ENCODE measurements at regions not wholly inside any gene's neighbourhood (a gene's known extent, or its start where the extent isn't known, plus 50 kb on each side); places are given as distances from the start of the nearest gene placed in this dataset.

DNA sequence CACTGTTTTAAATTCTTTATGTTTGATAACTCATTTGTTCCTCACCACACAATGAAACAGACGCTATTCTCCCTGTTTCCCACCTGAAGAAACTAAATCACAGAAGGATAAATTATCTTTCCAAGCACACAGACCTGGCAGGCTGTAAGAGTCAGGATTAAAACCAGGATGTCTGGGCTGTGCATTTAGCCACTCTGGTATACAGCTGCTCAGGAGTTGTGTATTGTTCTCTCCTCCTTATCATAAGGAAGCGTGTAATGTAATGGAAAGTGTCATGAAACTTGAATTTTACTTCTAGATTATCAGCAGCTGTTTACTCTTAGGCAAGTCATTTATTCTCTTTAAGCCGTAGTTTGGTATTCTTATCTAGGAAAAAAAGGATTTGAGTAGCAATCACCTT, 154.8 kb upstream of the LRIG3 start:
- Histone ChIP-seq H2AFZ (ENCODE audit: low read depth, low read length, poor library complexity, severe bottlenecking) (no peak overlapping the region), H3K27ac (ENCODE audit: low read depth, low read length) (no peak overlapping the region), H3K27me3 (ENCODE audit: insufficient read depth, low read length) (no peaks in the 10 kb centered on the region), H3K9me2 (ENCODE audit: insufficient read depth) (no peaks in the 10 kb centered on the region), H3K4me3 (replicated peaks in 1 of 2; ENCODE audit: low read depth in 1 of 2, low read length in 2 of 2) (no peak overlapping the region), H3K9ac (ENCODE audit: low read length) (no peak overlapping the region), H3K36me3 (ENCODE audit: control insufficient read depth in 1 of 2, insufficient read depth in 2 of 2, low read length in 2 of 2) (no peaks in the 10 kb centered on the region), H3K9me3 (ENCODE audit: control insufficient read depth in 1 of 2, insufficient read depth in 1 of 2, low read depth in 1 of 2, low read length in 2 of 2) (no peaks in the 10 kb centered on the region), H3K79me2 (ENCODE audit: insufficient read depth, low read length) (no peaks in the 10 kb centered on the region), H3K4me2 (ENCODE audit: low read length) (no peak overlapping the region), H4K20me1 (ENCODE audit: insufficient read depth) (no peaks in the 10 kb centered on the region), H3K4me1 (ENCODE audit: control insufficient read depth in 1 of 2, insufficient read depth in 2 of 2, low read length in 2 of 2) (no peaks in the 10 kb centered on the region)
- CTCF ChIA-PET, result interaction anchor here (1.2 kb wide), 1 partner anchor 1092 kb away, joined by 3 read pairs; no protein-coding TSS in a partner anchor
- intact Hi-C loops (cut with micrococcal nuclease), result no loop called here
- no peak for DNase-seq (ENCODE audit: low read depth, low spot score)
- POLR2A ChIA-PET, result interaction anchor here (0.6 to 1.0 kb wide), 2 partner anchors 13 to 376 kb away, joined by 3 read pairs; no protein-coding TSS in a partner anchor
- BruUV-seq (replicated peaks), result no TSS peak
- ATAC-seq, result no peak
- TF ChIP-seq SIN3A (IDR thresholded peaks at IDR 0.05; ENCODE audit: low read depth) (no peak), POLR2AphosphoS5 (IDR thresholded peaks at IDR 0.05; ENCODE audit: low read depth, low read length) (no peak), ELF1 (IDR thresholded peaks at IDR 0.05; ENCODE audit: borderline replicate concordance, low read depth) (no peak), JUND (IDR thresholded peaks at IDR 0.05) (no peak), ZNF274 (IDR thresholded peaks at IDR 0.05; ENCODE audit: low read depth, low read length) (no peak), CEBPB (IDR thresholded peaks at IDR 0.05; ENCODE audit: low read depth) (no peak), FOSL1 (IDR thresholded peaks at IDR 0.05; ENCODE audit: low read depth) (no peak), SRF (IDR thresholded peaks at IDR 0.05; ENCODE audit: low read depth) (no peak), POLR2A (IDR thresholded peaks at IDR 0.05; ENCODE audit: borderline replicate concordance, extremely low read depth, insufficient read depth, insufficient read length) (no peak), EZH2phosphoT487 (IDR thresholded peaks at IDR 0.05; ENCODE audit: borderline replicate concordance) (no peak), CTCF (IDR thresholded peaks at IDR 0.05 in 2 of 3, conservative IDR thresholded peaks at IDR 0.05 in 1 of 3; ENCODE audit: borderline replicate concordance in 1 of 3, insufficient read depth in 1 of 3, low read depth in 2 of 3, low read length in 2 of 3) (no peak), RAD21 (IDR thresholded peaks at IDR 0.05; ENCODE audit: low read depth) (no peak), EZH2 (IDR thresholded peaks at IDR 0.05) (no peak), ZFX (IDR thresholded peaks at IDR 0.05) (no peak), CBX3 (IDR thresholded peaks at IDR 0.05; ENCODE audit: low read depth) (no peak)
- TF ChIP-seq, protein P1, sequence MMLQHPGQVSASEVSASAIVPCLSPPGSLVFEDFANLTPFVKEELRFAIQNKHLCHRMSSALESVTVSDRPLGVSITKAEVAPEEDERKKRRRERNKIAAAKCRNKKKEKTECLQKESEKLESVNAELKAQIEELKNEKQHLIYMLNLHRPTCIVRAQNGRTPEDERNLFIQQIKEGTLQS (IDR thresholded peaks at IDR 0.05), result no peak
- TF ChIP-seq, protein P2, sequence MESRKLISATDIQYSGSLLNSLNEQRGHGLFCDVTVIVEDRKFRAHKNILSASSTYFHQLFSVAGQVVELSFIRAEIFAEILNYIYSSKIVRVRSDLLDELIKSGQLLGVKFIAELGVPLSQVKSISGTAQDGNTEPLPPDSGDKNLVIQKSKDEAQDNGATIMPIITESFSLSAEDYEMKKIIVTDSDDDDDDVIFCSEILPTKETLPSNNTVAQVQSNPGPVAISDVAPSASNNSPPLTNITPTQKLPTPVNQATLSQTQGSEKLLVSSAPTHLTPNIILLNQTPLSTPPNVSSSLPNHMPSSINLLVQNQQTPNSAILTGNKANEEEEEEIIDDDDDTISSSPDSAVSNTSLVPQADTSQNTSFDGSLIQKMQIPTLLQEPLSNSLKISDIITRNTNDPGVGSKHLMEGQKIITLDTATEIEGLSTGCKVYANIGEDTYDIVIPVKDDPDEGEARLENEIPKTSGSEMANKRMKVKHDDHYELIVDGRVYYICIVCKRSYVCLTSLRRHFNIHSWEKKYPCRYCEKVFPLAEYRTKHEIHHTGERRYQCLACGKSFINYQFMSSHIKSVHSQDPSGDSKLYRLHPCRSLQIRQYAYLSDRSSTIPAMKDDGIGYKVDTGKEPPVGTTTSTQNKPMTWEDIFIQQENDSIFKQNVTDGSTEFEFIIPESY (IDR thresholded peaks at IDR 0.05; ENCODE audit: extremely low read depth, insufficient replicate concordance, low read length), result no peak
- RAD21 ChIA-PET (ENCODE audit: low non-redundant PET in 1 of 2, low total read pairs in 2 of 2, uncharacterized antibody in 2 of 2, unreplicated experiment in 2 of 2), result no interaction called here
